Activated CD8-positive, alpha-beta memory T cell treated with anti-CD3 and anti-CD28 coated beads for 1 hour (primary cell): ENCODE measurements at regions not wholly inside any gene's neighbourhood (a gene's known extent, or its start where the extent isn't known, plus 50 kb on each side); places are given as distances from the start of the nearest gene placed in this dataset.

ENCODE experiments used
- DNase-seq, 2 donors: peaks; one replicate each; pipeline ENCODE4 v3.0.0-alpha.2; 2020; ENCODE audit warnings: low read depth in 1 of 2; ENCODE audit errors: extremely low read depth in 1 of 2

- DNase-seq = no peak
Observed at GRCh38 chr5:138666226-138666742, 86.9 kb upstream of the CTNNA1 start.

DNA sequence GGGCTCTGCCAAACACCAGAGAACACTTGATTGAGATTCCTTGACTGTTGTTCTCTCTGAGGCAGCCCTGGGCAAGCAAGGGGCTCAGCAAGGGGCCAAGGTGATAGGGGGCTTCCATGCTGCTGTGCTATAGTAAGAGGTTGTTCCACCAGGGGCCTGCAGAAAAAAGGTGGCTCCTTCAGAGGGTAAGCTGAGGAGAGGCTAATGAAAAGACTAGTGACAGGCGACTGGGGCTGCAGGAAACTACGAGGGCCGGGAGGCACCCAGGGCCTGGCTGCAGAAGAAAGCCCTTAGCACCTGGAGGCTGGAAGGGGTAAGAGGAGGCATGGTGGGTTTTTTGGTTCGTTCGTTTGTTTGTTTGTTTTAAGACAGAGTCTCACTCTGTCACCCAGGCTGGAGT is 88.0 kb upstream of the CTNNA1 start:
- DNase-seq = no peak

GRCh38 chr5:138664276-138664943 is 88.8 kb upstream of the CTNNA1 start:
- DNase-seq = no peak

DNA sequence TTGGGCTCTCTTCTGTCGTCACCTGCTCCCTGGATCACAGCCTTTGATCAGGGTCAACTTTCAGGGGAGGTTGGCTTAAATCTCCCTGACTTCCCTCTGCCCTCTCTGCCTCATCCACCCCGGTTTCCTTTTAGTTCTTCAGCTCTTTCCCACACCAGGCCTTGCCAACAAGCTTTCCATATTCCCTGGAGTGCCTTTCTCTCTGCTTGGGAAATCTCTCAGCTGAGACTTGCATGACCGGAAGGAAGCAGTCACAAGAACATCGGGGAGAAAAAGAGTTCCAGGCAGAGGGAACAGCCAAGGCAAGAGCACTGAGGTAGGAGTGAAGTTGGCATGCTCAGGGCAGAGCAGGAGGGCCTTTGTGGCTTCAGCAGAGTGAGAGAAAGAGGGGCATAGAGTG is 88.4 kb upstream of the HSPA9 start:
- DNase-seq = no peak

GRCh38 chr5:138663009-138663408 is 87.8 kb upstream of the HSPA9 start:
- DNase-seq = no peak

- DNase-seq = no peak
Observed at GRCh38 chr5:138662599-138662998, 87.4 kb upstream of the HSPA9 start.

DNA sequence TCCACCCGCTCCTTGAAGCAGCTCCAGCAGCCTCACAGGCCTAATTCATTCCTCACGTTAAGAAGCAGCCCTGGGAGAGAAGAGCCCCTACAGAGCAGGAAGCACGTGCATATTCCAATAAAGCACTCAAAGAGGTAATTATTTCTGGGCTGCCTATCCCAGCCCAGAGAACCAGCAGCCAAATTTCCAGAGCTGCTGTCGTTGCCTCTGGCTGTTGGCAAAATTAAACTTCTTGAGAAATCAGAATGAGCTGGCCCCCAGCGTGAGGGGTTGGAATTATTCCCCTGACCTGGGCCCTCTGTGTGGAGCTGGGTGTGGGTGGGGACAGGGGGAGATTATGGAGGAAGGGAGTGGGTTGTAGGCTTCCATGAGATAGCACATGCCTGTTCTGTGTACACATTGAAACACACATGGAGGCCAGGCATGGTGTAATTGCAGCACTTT is 86.8 kb upstream of the HSPA9 start:
- DNase-seq = no peak

DNA sequence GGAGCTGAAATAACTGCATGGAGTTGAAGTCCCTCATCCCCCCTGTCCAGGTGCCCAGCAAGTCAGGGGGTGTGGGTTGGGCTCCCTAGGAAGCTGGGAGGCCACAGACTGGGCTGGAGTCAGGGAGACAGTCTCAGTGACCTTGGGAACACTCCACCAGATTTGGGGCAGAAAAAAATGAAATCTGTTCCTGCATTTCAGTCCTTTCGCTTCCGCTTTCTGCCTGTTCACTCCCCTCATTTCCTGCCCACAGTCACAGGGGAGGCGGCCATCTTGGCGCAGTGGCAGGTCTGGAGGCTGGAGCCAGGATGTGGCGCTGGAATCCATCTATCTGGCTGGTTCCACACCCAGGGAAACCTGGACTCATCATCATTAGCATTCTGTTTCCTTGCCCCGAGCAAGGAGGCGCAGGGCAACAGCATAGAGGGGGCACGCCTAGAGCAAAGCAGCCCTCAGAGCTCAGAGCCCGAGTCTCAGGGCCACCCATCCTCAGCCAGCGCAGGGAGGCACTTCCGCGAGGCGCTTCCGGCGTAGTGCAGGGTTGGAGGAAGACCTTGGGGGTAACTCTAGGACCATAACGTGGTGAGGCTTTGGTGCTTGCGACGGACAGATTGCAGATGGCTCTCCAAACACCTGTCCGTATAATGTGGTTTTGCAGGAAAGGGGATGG is 86.2 kb upstream of the HSPA9 start:
- DNase-seq = no peak

GRCh38 chr5:138660051-138660572 is 84.9 kb upstream of the HSPA9 start:
- DNase-seq = no peak

GRCh38 chr5:138659561-138659960 is 84.4 kb upstream of the HSPA9 start:
- DNase-seq = no peak

DNA sequence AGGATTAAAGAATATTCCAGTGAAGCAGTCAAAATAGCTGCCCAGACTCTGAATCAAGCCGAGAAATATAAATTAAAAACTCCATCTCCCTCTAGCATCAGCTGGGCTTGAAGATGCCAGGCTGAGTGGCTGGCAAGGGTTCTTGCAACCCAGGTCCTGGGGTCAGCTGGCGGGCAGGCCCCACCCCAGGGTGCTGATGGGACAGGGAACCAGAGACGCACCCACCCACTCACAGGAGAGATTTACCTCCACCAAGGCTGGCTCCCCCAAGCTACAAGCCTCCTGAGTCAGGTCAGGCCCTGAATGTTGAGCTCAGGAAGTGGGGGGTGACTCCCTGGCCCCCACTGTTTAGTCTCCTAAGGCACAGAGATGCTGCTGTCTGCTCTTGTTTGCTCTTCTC is 83.9 kb upstream of the HSPA9 start:
- DNase-seq = no peak

- DNase-seq = no peak
Observed at GRCh38 chr5:138658676-138659075, 83.5 kb upstream of the HSPA9 start.

GRCh38 chr5:138657360-138657759 is 82.2 kb upstream of the HSPA9 start:
- DNase-seq = no peak

DNA sequence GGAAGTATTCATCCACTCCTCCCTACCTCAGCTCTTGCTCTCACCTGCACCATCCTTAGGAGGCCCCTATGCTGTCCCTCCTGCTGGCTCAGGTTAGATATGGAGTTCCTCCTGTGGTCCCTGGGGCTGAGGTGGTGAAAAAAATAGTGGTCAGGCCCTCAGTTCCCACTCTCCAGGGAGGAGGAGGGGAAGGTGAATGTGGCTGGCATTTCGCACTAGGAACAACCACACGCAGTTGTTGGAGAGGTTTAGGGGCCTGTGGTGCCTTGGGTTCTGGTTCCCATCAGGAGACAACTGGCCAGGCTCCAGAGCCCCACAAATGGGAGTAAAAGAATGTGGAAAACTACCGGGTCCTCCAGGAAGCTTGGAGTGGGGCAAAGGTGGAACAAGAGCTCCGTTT is 81.7 kb upstream of the HSPA9 start:
- no peak for DNase-seq

- DNase-seq = no peak
Observed at GRCh38 chr5:138655530-138656190, 80.5 kb upstream of the HSPA9 start.

- peak; percentile 37 to 40 for DNase-seq
Observed at GRCh38 chr5:138654281-138654867, 79.2 kb upstream of the HSPA9 start.

DNA sequence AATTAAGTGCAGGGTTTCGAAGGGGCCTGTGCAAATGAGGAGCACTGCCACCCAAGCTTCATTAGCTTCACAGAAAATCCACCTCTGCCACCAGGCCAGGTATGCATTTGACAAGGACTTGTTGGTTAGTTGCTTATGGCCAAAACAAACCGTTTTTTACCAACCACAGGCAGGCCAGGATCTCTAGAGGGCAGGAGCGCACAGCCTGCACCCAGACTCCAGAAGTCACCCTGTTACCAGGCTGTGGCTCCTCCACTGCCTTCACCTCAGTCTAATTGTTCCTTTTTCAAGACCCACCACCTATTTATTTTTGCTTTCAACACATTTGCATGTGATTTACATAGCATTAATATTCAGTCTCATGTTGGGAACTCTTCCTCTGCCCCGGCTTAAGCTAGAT is 78.3 kb upstream of the HSPA9 start:
- no peak for DNase-seq

DNA sequence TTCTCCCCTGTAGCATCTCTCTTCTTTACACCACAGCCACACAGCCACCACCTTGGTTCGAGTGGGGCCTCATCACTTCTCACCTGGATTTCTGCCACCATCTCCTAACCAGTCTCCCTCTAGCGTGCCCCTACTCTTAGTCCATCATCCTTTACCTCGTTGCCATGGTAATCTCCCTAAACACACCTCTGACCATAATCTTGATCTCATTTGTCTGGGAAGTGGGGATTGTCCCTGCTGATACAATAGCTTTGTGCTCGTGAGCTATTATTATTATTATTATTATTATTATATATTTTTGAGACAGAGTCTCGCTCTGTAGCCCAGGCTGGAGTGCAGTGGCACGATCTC is 76.5 kb upstream of the HSPA9 start:
- DNase-seq = no peak

DNA sequence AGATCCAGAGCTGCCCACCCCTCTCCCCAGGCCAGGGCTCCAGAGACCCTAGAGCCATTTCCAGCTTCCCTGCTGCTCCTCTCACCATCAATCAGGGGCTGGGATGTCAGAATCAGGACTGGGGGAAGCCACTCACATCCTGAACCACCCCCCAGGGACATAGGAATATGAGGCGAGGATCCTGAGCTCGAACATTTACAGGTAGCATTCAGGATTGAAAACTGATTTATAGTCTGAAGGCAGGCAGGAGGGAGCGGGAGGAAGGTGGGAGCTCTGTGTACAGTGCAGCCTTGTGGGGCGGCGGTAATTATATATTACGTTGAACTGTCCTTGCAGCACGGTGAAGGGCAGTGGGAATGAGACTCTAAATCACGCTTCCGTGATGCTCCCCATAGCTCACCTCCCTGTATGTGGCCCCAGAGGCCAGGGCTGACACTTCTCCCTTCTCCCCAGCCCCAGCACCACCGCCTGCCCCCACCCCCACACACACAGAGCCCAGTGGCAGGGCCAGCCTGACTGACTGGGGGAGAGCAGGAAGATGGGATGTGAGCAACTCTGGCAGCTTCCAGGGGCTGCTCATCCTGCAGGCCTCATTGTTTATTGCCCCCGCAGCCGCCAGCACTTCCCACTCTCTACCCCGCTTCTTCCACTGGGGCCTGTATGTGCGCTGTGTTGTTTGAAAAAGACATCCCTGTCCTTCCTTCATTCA is 76.0 kb upstream of the HSPA9 start:
- DNase-seq = no peak

DNA sequence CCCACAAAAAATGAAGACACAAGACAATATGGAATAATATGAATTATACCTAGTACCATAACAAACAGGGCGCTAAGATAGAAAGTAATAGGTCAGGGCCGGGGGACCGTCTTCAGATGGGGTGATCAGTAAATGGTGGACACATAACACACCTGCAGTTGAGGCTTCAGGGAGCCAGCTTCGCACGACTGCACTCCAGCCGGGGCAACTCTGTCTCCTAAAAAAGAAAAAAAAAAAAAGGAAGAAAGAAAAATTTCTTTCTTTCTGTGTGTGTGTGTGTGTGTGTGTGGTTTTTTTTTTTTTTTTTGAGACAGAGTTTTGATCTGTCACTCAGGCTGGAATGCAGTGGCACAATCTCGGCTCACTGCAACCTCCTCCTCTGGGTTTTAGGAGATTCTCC is 75.0 kb upstream of the HSPA9 start:
- no peak for DNase-seq

DNA sequence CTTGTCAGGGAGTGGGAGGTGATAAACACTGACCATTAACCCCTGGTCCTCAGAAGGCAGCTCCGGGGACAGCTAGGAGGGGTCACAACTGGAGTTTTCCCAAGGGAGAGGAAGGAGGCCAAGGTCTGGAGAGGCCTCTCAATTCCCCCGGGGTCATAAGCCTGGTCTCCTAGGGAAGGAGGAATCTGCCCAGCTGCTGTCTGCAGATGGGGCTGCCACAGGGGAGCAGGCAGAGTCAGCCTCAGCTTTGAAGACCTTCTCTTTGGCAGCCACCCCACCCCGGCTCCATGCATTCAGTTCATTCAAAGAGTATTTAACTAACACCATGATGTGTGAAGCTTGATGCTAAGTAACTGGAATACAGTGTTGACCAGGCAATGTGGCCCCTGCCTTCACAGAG is 74.6 kb upstream of the HSPA9 start:
- no peak for DNase-seq
